ENCODE measurements at regions not wholly inside any gene's neighbourhood (a gene's known extent, or its start where the extent isn't known, plus 50 kb on each side); places are given as distances from the start of the nearest gene placed in this dataset.
A peak's percentile ranks its signal among the peaks of the same experiment; 100 is the strongest.

DNA sequence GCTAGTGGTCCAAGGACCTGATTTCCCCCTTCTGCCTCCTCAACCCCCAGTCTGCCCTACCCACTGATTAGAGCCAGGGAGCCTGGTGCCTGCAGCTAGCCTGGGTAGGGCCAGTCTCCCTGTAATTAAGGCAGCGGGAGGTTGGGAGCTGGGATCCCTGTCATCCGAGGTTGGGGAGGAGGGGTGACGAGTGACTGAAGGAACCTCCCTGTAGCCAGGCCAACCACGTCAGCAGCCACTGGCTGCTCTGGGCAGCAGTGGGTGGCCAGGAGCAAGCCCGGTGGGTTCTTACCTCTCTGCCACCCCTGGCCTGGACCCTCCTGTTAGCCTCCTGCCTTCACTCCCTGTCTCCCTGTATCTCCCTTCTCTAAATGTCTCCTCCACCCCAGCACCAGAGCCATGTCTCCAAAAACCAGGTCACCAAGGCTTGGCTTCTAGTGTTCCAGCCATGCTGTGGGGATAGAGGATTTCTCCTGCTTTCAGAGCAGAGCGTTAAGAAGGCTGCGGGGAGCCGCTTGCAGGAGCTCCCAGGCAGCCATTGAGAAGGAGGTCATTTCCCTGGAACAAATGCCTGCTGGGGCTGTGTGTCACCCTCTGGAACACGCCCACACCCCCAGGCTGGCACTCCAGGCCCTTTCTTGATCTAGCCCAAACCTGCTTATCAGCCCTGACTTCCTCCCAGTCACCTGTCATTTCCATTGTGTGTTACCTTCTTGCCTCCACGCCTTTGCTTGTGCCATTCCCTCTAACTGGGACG lies 65.0 kb upstream of the GGTA1 start:
- Mint-ChIP-seq H3K4me3 (no peak overlapping the region), H3K4me1 (no peaks in the 10 kb centered on the region), H3K27ac (no peak overlapping the region), H3K9me3 (no peaks in the 10 kb centered on the region), H3K27me3 (peaks cover 38 to 42% of the 10 kb centered on the region in 2 donors), H3K36me3 (no peaks in the 10 kb centered on the region)
- ATAC-seq (replicated peaks) (no peak), DNase-seq (no peak)

DNA sequence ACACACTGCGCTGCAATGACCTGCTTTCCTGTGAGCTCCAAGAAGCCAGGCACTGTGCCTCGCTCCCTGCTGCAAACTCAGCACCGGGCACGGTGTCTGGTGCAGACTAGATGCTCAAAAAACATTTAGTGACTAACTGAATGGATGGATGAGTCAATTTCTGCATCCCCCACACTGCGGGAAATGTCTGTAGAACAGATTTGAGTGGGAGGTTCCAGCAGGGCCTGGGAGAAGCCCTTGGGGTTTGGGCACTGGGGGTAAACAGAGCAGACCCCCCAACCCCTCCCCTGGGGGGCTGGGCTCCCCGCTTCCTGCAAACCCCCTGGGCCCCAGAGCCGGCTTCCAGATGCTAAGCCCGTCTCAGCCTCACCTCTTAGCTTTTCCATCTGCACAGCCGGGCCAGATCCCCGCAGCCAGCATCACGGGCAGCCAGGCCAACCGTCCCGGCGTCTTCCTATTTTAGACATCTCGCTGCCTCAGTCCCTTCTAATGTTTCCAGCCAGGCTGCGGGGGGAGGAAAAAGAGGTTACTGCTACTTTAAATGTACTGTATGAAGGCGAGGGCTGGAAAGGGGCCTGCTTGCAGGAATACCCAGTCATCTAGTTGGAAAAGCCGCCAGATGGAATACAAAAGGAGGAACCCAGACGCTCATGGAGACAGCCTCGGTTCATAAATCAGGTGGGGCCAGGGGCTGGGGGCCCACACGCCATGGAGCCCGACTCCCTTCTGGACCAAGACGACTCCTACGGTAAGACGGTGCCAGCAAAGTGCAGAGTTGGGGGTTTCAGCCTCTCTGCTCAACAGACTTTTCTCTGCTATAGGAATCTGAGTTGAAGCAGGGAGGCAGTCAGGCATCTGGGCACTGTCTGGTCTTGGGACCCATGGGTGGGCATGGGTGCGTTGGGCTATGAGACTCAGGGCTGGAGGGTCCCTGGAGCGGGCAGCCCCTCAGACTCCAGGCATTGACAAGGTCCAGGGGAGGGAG lies 67.1 kb upstream of the GGTA1 start:
- DNase-seq (no peak), ATAC-seq (replicated peaks) (no peak)
- Mint-ChIP-seq H3K4me3 (peak overlapping the region in 1 of 2 donors; percentile 2), H3K4me1 (no peaks in the 10 kb centered on the region), H3K27ac (no peak overlapping the region), H3K9me3 (no peaks in the 10 kb centered on the region), H3K36me3 (no peaks in the 10 kb centered on the region), H3K27me3 (peaks cover 43 to 53% of the 10 kb centered on the region in 2 donors)

DNA sequence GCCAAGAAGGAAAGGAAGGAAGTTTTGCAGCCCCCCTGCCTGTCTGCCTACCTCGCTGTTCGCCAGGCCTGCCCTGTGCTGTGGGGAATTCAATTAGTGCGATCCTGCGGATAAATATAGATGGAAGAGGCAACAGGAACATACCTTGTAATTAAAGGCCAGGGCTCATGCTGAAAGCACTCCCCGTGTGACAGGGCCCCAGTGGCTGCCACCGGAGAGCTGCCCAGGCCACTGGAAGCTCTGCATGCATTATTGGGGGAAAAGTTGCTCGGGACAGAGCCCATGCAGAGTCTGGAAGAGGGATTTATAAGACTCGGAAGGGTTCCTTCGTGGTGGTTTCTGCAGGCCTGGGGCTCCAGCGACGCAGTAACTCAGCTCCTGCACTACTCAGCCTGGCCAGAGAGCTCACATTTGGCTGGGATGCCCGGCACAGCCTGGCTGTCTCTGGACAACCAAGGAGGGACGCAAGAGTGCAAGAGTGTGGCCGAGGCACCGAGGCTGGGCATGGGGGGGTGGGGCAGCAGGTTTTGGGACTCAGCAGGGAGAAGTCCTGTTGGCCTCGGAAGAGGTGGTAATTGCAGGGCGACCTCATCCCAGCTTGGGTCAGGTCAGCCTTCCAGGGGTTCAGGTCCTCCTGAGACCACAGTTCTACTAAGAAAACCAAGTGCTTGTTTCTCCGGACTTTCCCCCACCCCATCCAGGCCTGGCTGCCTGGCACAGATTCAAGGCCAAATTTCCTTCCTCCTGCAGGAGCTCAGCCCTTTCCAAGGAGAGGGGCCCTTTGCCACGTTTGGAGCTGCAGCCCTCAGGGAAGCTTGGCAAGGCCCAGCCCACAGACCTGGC lies 68.1 kb upstream of the GGTA1 start:
- H3K4me1 Mint-ChIP-seq = no peaks in the 10 kb centered on the region
- no peak overlapping the region for H3K4me3 Mint-ChIP-seq
- DNase-seq (no peak), ATAC-seq (replicated peaks) (no peak)
- H3K9me3 Mint-ChIP-seq = no peaks in the 10 kb centered on the region
- H3K27me3 Mint-ChIP-seq = peaks cover 41 to 49% of the 10 kb centered on the region in 2 donors
- no peak overlapping the region for H3K27ac Mint-ChIP-seq
- no peaks in the 10 kb centered on the region for H3K36me3 Mint-ChIP-seq

DNA sequence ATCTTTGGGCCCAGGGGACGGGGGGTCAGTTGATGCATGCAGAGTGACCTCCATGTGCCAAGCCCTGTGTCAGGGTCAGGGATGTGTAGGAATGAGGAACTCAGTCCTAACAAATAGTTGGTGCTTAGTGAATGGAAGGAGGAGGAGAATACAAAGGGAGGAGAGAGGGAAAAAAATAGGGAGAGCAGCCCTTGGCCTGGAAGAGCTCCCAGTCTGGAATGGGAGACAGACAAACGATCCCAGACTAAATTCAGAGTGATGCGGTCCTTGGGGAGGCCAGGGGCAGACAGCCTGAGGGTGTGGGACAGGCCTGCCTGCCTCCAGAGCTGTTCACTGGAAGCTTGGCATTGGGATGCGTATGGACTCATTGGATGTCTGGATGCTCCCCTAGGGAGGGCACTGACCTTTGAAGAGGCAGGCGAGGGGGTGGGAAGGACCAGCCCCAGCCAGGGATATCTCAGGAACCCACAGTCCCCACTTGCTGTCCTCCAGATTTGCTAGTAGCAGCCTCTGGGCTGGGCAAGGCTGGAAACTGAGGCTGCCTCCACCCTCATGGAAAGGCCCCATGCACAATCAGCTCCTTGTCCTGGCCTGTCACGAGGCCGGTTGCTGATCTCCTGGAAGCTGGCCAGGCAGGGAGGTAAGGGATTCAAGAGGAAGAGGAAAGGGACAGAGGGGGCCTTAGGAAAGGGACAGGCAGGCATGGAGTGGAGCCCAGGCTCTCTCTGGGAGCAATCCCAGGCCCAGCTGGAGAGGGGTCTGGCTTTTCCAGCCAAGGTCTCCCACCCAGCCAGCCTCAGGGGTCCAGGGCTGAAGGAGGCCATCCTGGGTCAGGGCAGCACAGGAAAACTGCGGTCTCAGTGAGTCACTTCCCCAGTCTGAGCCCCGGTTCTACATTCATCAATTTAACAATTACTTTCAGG lies 69.0 kb upstream of the GGTA1 start:
- Mint-ChIP-seq H3K9me3 (no peaks in the 10 kb centered on the region), H3K36me3 (no peaks in the 10 kb centered on the region), H3K27me3 (peaks cover 37 to 42% of the 10 kb centered on the region in 2 donors), H3K27ac (no peak overlapping the region), H3K4me1 (no peaks in the 10 kb centered on the region), H3K4me3 (no peak overlapping the region)
- DNase-seq = no peak
- ATAC-seq (replicated peaks) = no peak

DNA sequence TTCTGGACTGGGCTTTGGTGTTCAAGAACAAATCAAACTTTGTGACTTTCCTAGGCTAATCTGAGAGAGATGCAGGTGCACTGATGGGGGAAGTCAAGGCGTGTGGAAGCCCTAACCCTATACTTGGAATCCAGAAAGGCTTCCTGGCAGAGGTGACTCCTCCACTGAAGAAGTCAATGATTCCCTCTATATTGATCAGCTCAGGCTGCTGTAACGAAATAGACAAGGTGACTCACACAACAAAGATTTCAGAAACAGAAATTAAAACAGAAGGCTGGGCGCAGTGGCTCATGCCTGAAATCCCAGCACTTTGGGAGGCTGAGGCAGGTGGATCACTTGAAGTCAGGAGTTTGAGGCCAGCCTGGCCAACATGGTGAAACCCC lies 69.6 kb upstream of the GGTA1 start:
- no peak for DNase-seq
- no peak overlapping the region for H3K4me3 Mint-ChIP-seq
- H3K4me1 Mint-ChIP-seq = no peaks in the 10 kb centered on the region
- peaks cover 37 to 42% of the 10 kb centered on the region in 2 donors for H3K27me3 Mint-ChIP-seq
- no peak for ATAC-seq (replicated peaks)
- H3K9me3 Mint-ChIP-seq = no peaks in the 10 kb centered on the region
- no peaks in the 10 kb centered on the region for H3K36me3 Mint-ChIP-seq
- H3K27ac Mint-ChIP-seq = no peak overlapping the region

DNA sequence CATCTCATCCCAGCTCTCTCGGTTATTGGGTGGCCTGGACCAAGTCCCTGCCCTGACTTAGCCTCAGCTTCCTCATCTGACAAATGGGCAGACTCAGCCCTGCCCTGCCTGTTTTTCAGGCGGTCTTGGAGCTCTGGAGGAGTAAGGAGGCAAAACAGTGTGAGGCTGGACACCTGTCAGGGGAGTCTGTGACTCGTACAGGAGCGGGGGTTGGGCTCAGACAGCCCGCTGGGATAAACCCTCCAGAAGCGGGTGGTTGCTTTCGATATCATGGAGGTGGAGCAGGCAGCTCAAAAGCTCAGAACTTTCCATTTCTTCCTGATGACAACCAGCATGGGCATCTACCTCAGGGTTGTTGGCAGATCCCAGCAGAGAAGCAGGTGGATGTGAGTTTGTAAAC lies 72.9 kb upstream of the GGTA1 start:
- Mint-ChIP-seq H3K27ac (no peak overlapping the region), H3K4me1 (no peaks in the 10 kb centered on the region), H3K9me3 (no peaks in the 10 kb centered on the region), H3K4me3 (no peak overlapping the region), H3K36me3 (no peaks in the 10 kb centered on the region), H3K27me3 (peaks cover 14 to 28% of the 10 kb centered on the region in 2 donors)
- ATAC-seq (replicated peaks) (no peak), DNase-seq (no peak)

DNA sequence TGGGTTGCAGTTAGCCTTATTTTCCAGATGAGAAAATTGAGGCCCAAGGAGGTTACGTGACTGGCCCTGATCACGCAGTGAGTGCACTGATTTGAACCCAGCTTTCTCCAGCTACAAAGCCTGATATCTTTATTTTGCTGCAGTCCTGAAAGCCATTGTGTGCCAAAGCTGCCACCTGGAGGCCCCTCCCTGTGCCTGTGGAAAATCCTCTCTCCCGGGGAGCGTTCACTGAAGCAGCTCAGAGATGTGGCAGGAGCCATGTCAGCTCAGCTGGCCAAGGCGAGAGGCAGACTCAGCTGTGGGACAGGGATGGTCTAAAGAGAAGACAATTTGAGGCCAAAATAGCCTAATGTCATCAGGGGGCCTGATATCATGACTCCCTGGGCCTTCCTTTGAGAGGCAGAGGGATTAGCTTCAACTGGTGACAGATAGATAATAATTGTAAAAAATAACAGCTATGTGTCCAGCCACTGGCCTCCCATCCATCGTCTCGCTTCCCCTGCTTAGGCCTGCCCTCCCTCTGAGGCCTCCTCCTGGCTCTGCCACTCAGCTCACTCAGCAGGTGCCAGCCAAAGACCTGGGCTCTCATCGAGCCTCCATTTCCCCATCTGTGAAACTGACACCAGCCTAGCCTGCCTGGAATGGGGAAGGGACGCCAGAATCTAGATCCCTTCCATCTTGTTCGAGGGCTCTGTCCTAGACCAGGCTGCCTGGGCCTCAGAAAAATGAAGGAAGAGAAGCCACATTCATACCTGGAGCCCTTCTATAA lies 74.3 kb upstream of the GGTA1 start:
- H3K27me3 Mint-ChIP-seq = peaks cover 5 to 23% of the 10 kb centered on the region in 2 donors
- DNase-seq (no peak), ATAC-seq (replicated peaks) (no peak)
- no peaks in the 10 kb centered on the region for H3K9me3 Mint-ChIP-seq
- no peak overlapping the region for H3K4me3 Mint-ChIP-seq
- H3K27ac Mint-ChIP-seq = no peak overlapping the region
- no peaks in the 10 kb centered on the region for H3K36me3 Mint-ChIP-seq
- no peaks in the 10 kb centered on the region for H3K4me1 Mint-ChIP-seq

DNA sequence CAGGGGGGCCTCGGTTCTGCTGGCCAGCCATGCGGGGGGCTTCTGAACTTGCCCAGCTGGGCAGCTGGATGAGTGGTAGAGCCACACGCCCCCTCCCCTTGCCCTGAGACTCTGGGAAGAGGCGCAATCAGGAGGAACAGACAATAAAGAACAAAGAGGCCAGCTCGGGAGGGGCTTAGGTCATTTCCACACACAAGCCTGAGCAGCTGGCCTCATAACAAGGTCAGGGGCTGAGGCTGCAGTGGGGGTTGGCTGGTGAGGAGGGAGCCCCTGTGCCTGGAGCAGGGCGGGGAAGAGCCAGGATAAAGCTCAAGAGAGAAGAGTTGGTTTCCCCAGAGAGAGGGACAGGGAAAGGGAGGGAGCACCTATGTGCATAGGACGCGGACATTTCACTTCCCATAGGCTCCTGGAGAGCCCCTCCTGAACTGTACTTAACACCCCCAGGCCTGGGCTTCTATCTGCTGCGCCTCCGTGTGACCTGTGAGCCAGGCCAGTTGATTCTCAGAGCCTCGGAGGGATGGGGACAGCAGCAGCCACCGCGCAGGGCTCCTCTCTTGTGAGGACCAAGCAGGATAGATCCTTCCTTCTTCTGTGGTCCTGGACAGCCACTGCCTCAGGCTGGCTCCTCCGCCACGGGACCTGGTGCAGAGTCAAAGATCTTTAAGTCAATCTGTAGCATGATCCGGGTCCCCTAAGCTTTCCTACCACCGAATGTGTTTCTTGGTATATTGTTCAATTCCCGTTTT lies 75.3 kb upstream of the GGTA1 start:
- Mint-ChIP-seq H3K27me3 (peaks cover 10 to 31% of the 10 kb centered on the region in 2 donors), H3K9me3 (no peaks in the 10 kb centered on the region), H3K36me3 (no peaks in the 10 kb centered on the region), H3K4me1 (no peaks in the 10 kb centered on the region), H3K27ac (no peak overlapping the region), H3K4me3 (no peak overlapping the region)
- ATAC-seq (replicated peaks) (no peak), DNase-seq (no peak)

DNA sequence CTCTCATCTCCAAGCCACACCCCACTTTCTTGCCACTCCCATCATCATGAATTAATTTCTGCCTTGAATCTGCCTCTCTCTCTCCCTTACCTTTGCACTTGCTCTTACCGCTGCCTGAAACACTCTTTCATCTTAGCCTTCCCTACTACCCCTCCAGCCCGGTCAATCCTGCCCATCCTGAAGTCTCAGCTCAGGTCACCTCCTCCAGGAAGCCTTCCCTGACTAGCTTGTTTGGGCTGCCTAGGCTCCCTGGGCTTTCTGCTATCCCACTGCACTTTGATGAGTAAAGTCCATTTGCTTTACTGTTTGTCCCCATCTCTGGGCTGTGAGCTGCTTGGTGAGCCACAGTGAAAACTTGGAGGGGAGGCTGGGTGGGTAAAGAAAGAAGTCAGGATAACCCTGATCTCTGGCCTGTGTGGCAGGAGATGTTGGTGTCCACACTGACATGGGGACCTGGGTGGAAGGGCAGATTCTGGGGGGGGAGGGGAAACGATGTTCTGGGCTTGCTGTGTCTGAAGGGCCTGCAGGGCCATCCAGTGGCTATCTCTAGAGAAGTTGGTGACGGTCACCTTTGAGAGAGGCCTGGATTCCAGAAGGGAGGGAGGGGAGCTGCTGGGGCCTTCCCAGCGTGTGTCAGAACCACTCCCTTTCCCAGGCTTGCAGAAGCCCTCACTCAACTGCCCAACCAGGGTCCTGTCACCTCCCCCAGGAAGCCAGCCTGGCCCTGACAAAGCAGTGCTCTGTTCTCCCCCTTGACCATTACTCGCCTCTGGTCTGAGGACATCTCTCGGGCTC lies 75.0 kb upstream of the DAB2IP start:
- H3K36me3 Mint-ChIP-seq = no peaks in the 10 kb centered on the region
- no peaks in the 10 kb centered on the region for H3K4me1 Mint-ChIP-seq
- peaks cover 15 to 28% of the 10 kb centered on the region in 2 donors for H3K27me3 Mint-ChIP-seq
- ATAC-seq (replicated peaks) (no peak), DNase-seq (no peak)
- H3K27ac Mint-ChIP-seq = no peak overlapping the region
- no peaks in the 10 kb centered on the region for H3K9me3 Mint-ChIP-seq
- no peak overlapping the region for H3K4me3 Mint-ChIP-seq

DNA sequence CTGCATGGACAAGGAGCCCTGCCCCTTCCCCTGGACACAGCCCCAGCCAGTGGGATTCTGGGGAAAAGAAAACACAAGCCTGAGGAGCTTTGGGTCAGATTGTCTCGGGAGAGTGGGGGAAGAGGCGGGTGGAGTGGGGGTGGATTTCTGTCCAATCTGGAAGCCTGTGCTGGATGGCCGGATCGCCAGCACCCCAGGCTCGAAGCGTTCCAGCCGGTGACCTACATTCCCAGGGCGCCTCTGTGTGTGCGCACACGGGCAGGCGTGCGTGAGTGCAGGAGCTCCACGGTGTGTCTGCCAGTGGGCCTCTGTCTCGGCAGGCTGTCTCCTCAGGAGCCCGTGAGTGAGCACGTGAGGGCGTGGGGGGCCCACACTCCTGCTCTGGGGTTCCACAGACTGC lies 74.3 kb upstream of the DAB2IP start:
- DNase-seq = no peak
- ATAC-seq (replicated peaks) = no peak
- Mint-ChIP-seq H3K9me3 (no peaks in the 10 kb centered on the region), H3K27me3 (peaks cover 18 to 26% of the 10 kb centered on the region in 2 donors), H3K36me3 (no peaks in the 10 kb centered on the region), H3K27ac (no peak overlapping the region), H3K4me1 (no peaks in the 10 kb centered on the region), H3K4me3 (no peak overlapping the region)

DNA sequence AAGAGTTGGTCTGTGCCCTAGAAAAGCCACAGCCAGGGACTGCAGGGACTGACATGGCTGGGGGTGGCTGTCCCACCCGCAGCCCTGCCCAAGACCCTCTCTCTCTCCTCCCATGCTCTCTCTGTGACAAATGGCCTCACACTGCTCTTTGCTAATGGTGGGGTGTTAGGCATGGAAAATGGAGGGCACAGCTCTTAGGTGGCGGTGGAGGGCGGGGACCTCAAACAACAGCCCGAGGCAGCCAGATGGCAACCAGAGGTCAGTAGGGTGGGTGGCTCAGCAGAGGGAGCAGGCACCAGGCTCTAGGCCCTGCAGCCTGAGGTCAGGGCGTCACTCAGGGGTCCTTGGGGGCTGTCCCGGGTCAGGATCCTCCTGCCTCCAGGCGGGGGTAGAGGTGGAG lies 73.9 kb upstream of the DAB2IP start:
- H3K4me3 Mint-ChIP-seq = no peak overlapping the region
- no peaks in the 10 kb centered on the region for H3K9me3 Mint-ChIP-seq
- H3K27me3 Mint-ChIP-seq = peaks cover 22 to 28% of the 10 kb centered on the region in 2 donors
- no peak overlapping the region for H3K27ac Mint-ChIP-seq
- ATAC-seq (replicated peaks) (no peak), DNase-seq (no peak)
- H3K36me3 Mint-ChIP-seq = no peaks in the 10 kb centered on the region
- no peaks in the 10 kb centered on the region for H3K4me1 Mint-ChIP-seq

All from stimulated activated naive B cell treated with anti-CD40 and anti-IgM and Interleukin-4, amounts not matched to agents 10 μg/mL and 1 μg/mL and 100 μg/mL, for 72 hours (primary cell).